Activated T-helper 9 cell treated with anti-CD3 and anti-CD28 coated beads, Interleukin-2, amount 50 U/mL, for 16 hours (primary cell): ENCODE measurements at regions not wholly inside any gene's neighbourhood (a gene's known extent, or its start where the extent isn't known, plus 50 kb on each side); places are given as distances from the start of the nearest gene placed in this dataset.

Experiments used
- DNase-seq: peaks from one replicate; pipeline ENCODE4 v3.0.0-alpha.2; 2020; ENCODE audit warnings: low read depth

GRCh38 chr3:22893644-22894325, 309.3 kb upstream of the UBE2E2 start:
- no peak for DNase-seq

GRCh38 chr3:22894865-22895264, 308.3 kb upstream of the UBE2E2 start:
- no peak for DNase-seq

GRCh38 chr3:22895671-22896070, 307.5 kb upstream of the UBE2E2 start:
- DNase-seq, result no peak

GRCh38 chr3:22898558-22898957, 304.6 kb upstream of the UBE2E2 start:
- DNase-seq, result no peak

- no peak for DNase-seq
Observed at GRCh38 chr3:22899441-22899840, 303.7 kb upstream of the UBE2E2 start.

- DNase-seq, result no peak
Observed at GRCh38 chr3:22900296-22900695, 302.8 kb upstream of the UBE2E2 start.

GRCh38 chr3:22901684-22902083, 301.4 kb upstream of the UBE2E2 start:
- DNase-seq, result no peak

GRCh38 chr3:22907161-22907780, 295.9 kb upstream of the UBE2E2 start:
- no peak for DNase-seq

- DNase-seq, result no peak
Observed at GRCh38 chr3:22907796-22908195, 295.3 kb upstream of the UBE2E2 start.

GRCh38 chr3:22908989-22909507, 294.1 kb upstream of the UBE2E2 start:
- no peak for DNase-seq

GRCh38 chr3:22916933-22917332, 286.2 kb upstream of the UBE2E2 start:
- no peak for DNase-seq

- DNase-seq, result no peak
Observed at GRCh38 chr3:22920006-22920405, 283.1 kb upstream of the UBE2E2 start.

- DNase-seq, result no peak
Observed at GRCh38 chr3:22922317-22922716, 280.8 kb upstream of the UBE2E2 start.

GRCh38 chr3:22923711-22924110, 279.4 kb upstream of the UBE2E2 start:
- DNase-seq, result no peak

- DNase-seq, result no peak
Observed at GRCh38 chr3:22928216-22929110, 274.7 kb upstream of the UBE2E2 start.

GRCh38 chr3:22933051-22933840, 269.9 kb upstream of the UBE2E2 start:
- no peak for DNase-seq

GRCh38 chr3:22933841-22934116, 269.3 kb upstream of the UBE2E2 start:
- no peak for DNase-seq

- DNase-seq, result no peak
Observed at GRCh38 chr3:22935040-22935439, 268.1 kb upstream of the UBE2E2 start.

- no peak for DNase-seq
Observed at GRCh38 chr3:22937536-22937935, 265.6 kb upstream of the UBE2E2 start.

- no peak for DNase-seq
Observed at GRCh38 chr3:22938739-22939138, 264.4 kb upstream of the UBE2E2 start.

GRCh38 chr3:22939349-22939748, 263.8 kb upstream of the UBE2E2 start:
- no peak for DNase-seq

- DNase-seq, result no peak
Observed at GRCh38 chr3:22940285-22940684, 262.8 kb upstream of the UBE2E2 start.
